K562 (cell line): ENCODE measurements at regions not wholly inside any gene's neighbourhood (a gene's known extent, or its start where the extent isn't known, plus 50 kb on each side); places are given as distances from the start of the nearest gene placed in this dataset.
A peak's percentile ranks its signal among the peaks of the same experiment; 100 is the strongest.

Experiments used
- ATAC-seq: fragments of 200-7000 bp; cut with Tn5 transposase; 3 replicates; pipeline ENCODE4 v1.9.1; 2020; ENCODE audit warnings: moderate library complexity
- BruUV-seq: library from RNA; stranded (reverse); fragments of 400-500 nt; replicated peaks from 2 replicates; lab custom pipeline; 2021; lab: Mats Ljungman, UMichigan
- CTCF ChIA-PET: fragments of 300-600 bp; formaldehyde crosslinking; extraction: SDS; loops from one replicate; lab custom pipeline; 2021; ENCODE audit warnings: low intra/inter-chr PET ratio; lab: Yijun Ruan, JAX
- POLR2A ChIA-PET: fragments of 300-600, 350-650 bp; sonication (Branson Sonifier 250); formaldehyde crosslinking; extraction: SDS; loops from one replicate; lab custom pipeline; 2021; ENCODE audit warnings: antibody characterized with exemption, inconsistent platforms; lab: Yijun Ruan, JAX
- DNase-seq, 4 experiments: peaks; one replicate each; pipeline versions ENCODE4 v3.0.0 to v3.0.0-alpha.2; 2011 to 2018; ENCODE audit warnings: low spot score in 3 of 4, mixed read lengths in 3 of 4; ENCODE audit errors: extremely low read depth in 1 of 4
- FAIRE-seq: peaks from 2 replicates; lab custom pipeline; 2011; peaks lifted over from hg19 to GRCh38; lab: Jason Lieb, UNC
- H2AFZ ChIP-seq: 2 replicates; pipeline ENCODE4 v1.6.0; 2011; ENCODE audit warnings: low read depth, low read length, control low read depth, inconsistent platforms
- H3K27ac ChIP-seq: fragments of 200-600 bp; 3 replicates; pipeline ENCODE4 v1.8.0; 2011; ENCODE audit warnings: low read depth, mild to moderate bottlenecking, control low read depth, inconsistent platforms, low read length, moderate library complexity, mixed read lengths; ENCODE audit errors: extremely low read depth
- H3K27me3 ChIP-seq, 2 experiments: fragments of 300-600 bp in 1 of 2; 2 replicates in 1 of 2; 3 replicates in 1 of 2; pipeline versions ENCODE4 v1.6.0 to v1.8.0; 2011; ENCODE audit warnings: inconsistent platforms in 2 of 2, low read length in 2 of 2, mild to moderate bottlenecking in 1 of 2, mixed read lengths in 1 of 2, moderate library complexity in 1 of 2; ENCODE audit not compliant: control insufficient read depth in 2 of 2, insufficient read depth in 2 of 2
- H3K36me3 ChIP-seq: fragments of 300-600 bp; 3 replicates; pipeline ENCODE4 v1.8.0; 2011; ENCODE audit warnings: mild to moderate bottlenecking, low read length, inconsistent platforms; ENCODE audit not compliant: control insufficient read depth, insufficient read depth
- H3K4me1 ChIP-seq, 2 experiments: fragments of 200-600 bp in 1 of 2; replicated peaks in 1 of 2; 2 replicates in 1 of 2; 3 replicates in 1 of 2; pipeline versions ENCODE4 v1.5.1 to v1.8.0; 2011; ENCODE audit warnings: inconsistent platforms in 2 of 2, low read length in 2 of 2, mild to moderate bottlenecking in 1 of 2, mixed read lengths in 1 of 2, moderate library complexity in 1 of 2; ENCODE audit not compliant: control insufficient read depth in 2 of 2, insufficient read depth in 2 of 2
- H3K4me2 ChIP-seq: 2 replicates; pipeline ENCODE4 v1.6.1; 2011; ENCODE audit warnings: low read length, control low read depth, inconsistent platforms, mixed read lengths; ENCODE audit not compliant: insufficient read depth
- H3K4me3 ChIP-seq: fragments of 200-600 bp; sonication (generic), shearing (Covaris generic); 2 replicates; pipeline ENCODE4 v1.5.1; 2016; ENCODE audit warnings: control low read depth, inconsistent platforms
- H3K79me2 ChIP-seq: fragments of 200-600 bp; 3 replicates; pipeline ENCODE4 v1.8.0; 2011; ENCODE audit warnings: low read length, inconsistent platforms; ENCODE audit not compliant: control insufficient read depth, insufficient read depth
- H3K9ac ChIP-seq, 2 experiments: 2 replicates each; pipeline versions ENCODE4 v1.6.0 to v1.6.1; 2011; ENCODE audit warnings: low read depth in 2 of 2, low read length in 2 of 2, control low read depth in 1 of 2, inconsistent platforms in 1 of 2, mild to moderate bottlenecking in 1 of 2, mixed read lengths in 1 of 2; ENCODE audit not compliant: insufficient read depth in 1 of 2
- H3K9me1 ChIP-seq: one replicate; pipeline ENCODE4 v1.6.0; 2011; ENCODE audit warnings: inconsistent platforms, mild to moderate bottlenecking, low read length, moderate library complexity; ENCODE audit not compliant: control insufficient read depth, insufficient read depth
- H3K9me3 ChIP-seq: replicated peaks from 2 replicates; pipeline ENCODE4 v1.5.1; 2011; ENCODE audit warnings: low read depth, low read length, inconsistent platforms; ENCODE audit not compliant: control insufficient read depth, insufficient read depth
- H4K20me1 ChIP-seq: replicated peaks from 2 replicates; pipeline ENCODE4 v1.6.1; 2011; ENCODE audit warnings: low read length, inconsistent platforms, mixed read lengths; ENCODE audit not compliant: control insufficient read depth, insufficient read depth
- ATF1 ChIP-seq, 2 experiments: fragments of 450-650 bp in 1 of 2; IDR thresholded peaks; 2 replicates each; pipeline ENCODE4 v1.6.1; 2016; ENCODE audit warnings: missing compliant biosample characterization in 1 of 2, missing genetic modification characterization in 1 of 2
- CAMTA2 ChIP-seq: fragments of 250-450 bp; sonication (Bioruptor Pico); conservative IDR thresholded peaks from 2 replicates; pipeline ENCODE4 v1.5.1; 2022
- CEBPB ChIP-seq: fragments of 450-650 bp; IDR thresholded peaks from 2 replicates; pipeline ENCODE4 v1.6.1; 2016; ENCODE audit warnings: missing genetic modification characterization, missing compliant biosample characterization
- CEBPG ChIP-seq, 3 experiments: fragments of 200-800 bp in 1 of 3; sonication (Bioruptor generic) in 1 of 3; sonication (generic) in 1 of 3; formaldehyde crosslinking in 1 of 3; IDR thresholded peaks in 2 of 3; conservative IDR thresholded peaks in 1 of 3; 2 replicates each; pipeline versions ENCODE4 v1.6.1 to v1.8.0; 2016 to 2022; ENCODE audit warnings: missing compliant biosample characterization in 2 of 3, missing genetic modification characterization in 2 of 3, mild to moderate bottlenecking in 1 of 3, missing genetic modification reagents in 1 of 3
- DMBX1 ChIP-seq: fragments of 250-450 bp; sonication (Bioruptor Pico); IDR thresholded peaks from 2 replicates; pipeline ENCODE4 v1.8.0; 2022; ENCODE audit warnings: inconsistent platforms, mild to moderate bottlenecking, moderate library complexity, borderline replicate concordance
- E2F3 ChIP-seq: fragments of 250-450 bp; sonication (Bioruptor Pico); IDR thresholded peaks from 2 replicates; pipeline ENCODE4 v1.4.0; 2020; ENCODE audit warnings: mild to moderate bottlenecking
- ESRRA ChIP-seq: fragments of 450-650 bp; IDR thresholded peaks from 2 replicates; pipeline ENCODE4 v1.6.1; 2014; ENCODE audit warnings: low read depth, mild to moderate bottlenecking, moderate library complexity, borderline replicate concordance
- FIP1L1 ChIP-seq: fragments of 200-400 bp; formaldehyde crosslinking; IDR thresholded peaks from 2 replicates; pipeline ENCODE4 v1.6.1; 2018; ENCODE audit warnings: mild to moderate bottlenecking, low read depth, low read length; ENCODE audit not compliant: poor library complexity, severe bottlenecking
- HDAC6 ChIP-seq: IDR thresholded peaks from 2 replicates; pipeline ENCODE4 v1.6.1; 2012; ENCODE audit warnings: low read depth, mild to moderate bottlenecking, control low read depth, inconsistent platforms, low read length, moderate library complexity
- HOXB6 ChIP-seq: fragments of 250-450 bp; sonication (Bioruptor Pico); IDR thresholded peaks from 2 replicates; pipeline ENCODE4 v1.5.1; 2022; ENCODE audit warnings: mild to moderate bottlenecking, borderline replicate concordance
- KDM2B ChIP-seq: fragments of 250-450 bp; sonication (Bioruptor Pico); IDR thresholded peaks from 2 replicates; pipeline ENCODE4 v1.8.0; 2021; ENCODE audit warnings: mild to moderate bottlenecking, moderate library complexity
- KLF13 ChIP-seq: fragments of 450-650 bp; IDR thresholded peaks from 2 replicates; pipeline ENCODE4 v1.6.1; 2016; ENCODE audit warnings: missing genetic modification characterization, low read depth, mild to moderate bottlenecking, missing compliant biosample characterization, moderate library complexity, borderline replicate concordance
- MBD2 ChIP-seq: sonication (generic); IDR thresholded peaks from 2 replicates; pipeline ENCODE4 v1.6.1; 2016; ENCODE audit warnings: low read depth, borderline replicate concordance
- MTA3 ChIP-seq: fragments of 450-650 bp; formaldehyde crosslinking; IDR thresholded peaks from 2 replicates; pipeline ENCODE4 v1.6.1; 2017; ENCODE audit warnings: mild to moderate bottlenecking, borderline replicate concordance
- PML ChIP-seq: IDR thresholded peaks from 2 replicates; pipeline ENCODE4 v1.6.1; 2012; ENCODE audit warnings: low read length, inconsistent platforms
- ZNF274 ChIP-seq: IDR thresholded peaks from 2 replicates; pipeline ENCODE4 v1.6.1; 2011; ENCODE audit warnings: low read depth, mild to moderate bottlenecking, low read length, moderate library complexity, borderline replicate concordance
- ZNF609 ChIP-seq: sonication (generic); formaldehyde crosslinking; IDR thresholded peaks from 2 replicates; pipeline ENCODE4 v1.8.1; 2023; ENCODE audit warnings: missing genetic modification reagents, mild to moderate bottlenecking, borderline replicate concordance
- WGBS: fragments of 100-300 bp; shearing (Covaris generic); methylation state at CpG from one replicate; pipeline ENCODE4 v1.1.6; 2016; ENCODE audit warnings: low coverage, mixed read lengths; ENCODE audit not compliant: insufficient coverage; ENCODE audit errors: missing lambda C conversion rate; 5-methylcytosine and 5-hydroxymethylcytosine counted together
- in situ Hi-C: fragments of 300-500 bp; cut with MboI; formaldehyde crosslinking; loops from 4 replicates; pipeline ENCODE4 v1.15.0; 2018; ENCODE audit warnings: inconsistent platforms, mixed read lengths
- intact Hi-C: fragments of 100-400 bp; cut with micrococcal nuclease; formaldehyde crosslinking; loops from 2 replicates; pipeline ENCODE4 v1.14.2; 2022

GRCh38 chr5:62130107-62130506 lies 175.9 kb upstream of the KIF2A start:
- no TSS peak for BruUV-seq
- no peaks in the 10 kb centered on the region for H4K20me1 ChIP-seq
- CTCF ChIA-PET, result no interaction called here

GRCh38 chr5:62132276-62132675 lies 173.7 kb upstream of the KIF2A start:
- in situ Hi-C loops (no loop called here), intact Hi-C loops (no loop called here)
- Histone ChIP-seq H3K4me3 (no peak overlapping the region), H2AFZ (no peak overlapping the region), H3K9ac (no peak overlapping the region), H3K27ac (no peak overlapping the region), H3K4me2 (no peak overlapping the region), H3K36me3 (no peaks in the 10 kb centered on the region), H3K4me1 (no peaks in the 10 kb centered on the region), H3K9me3 (no peaks in the 10 kb centered on the region), H3K79me2 (no peaks in the 10 kb centered on the region), H3K27me3 (0 out of 5 replicates have a peak, but pooled peaks cover 0 to 4% of the 10 kb centered on the region in 2 experiments), H4K20me1 (no peaks in the 10 kb centered on the region), H3K9me1 (no peaks in the 10 kb centered on the region)
- TF ChIP-seq CAMTA2 (CRISPR knock-in tag) (no peak), KDM2B (CRISPR knock-in tag) (no peak), KLF13 (tag) (no peak), E2F3 (CRISPR knock-in tag) (no peak), FIP1L1 (no peak), ZNF274 (no peak), DMBX1 (no peak), ZNF609 (CRISPR knock-in tag) (no peak), MTA3 (no peak)
- FAIRE-seq, result no peak
- DNase-seq, result no peak
- no TSS peak for BruUV-seq
- 0% methylated on average over 1 of the region's 1 CpG for WGBS
- ATAC-seq, result no peak
- CTCF ChIA-PET, result no interaction called here
- POLR2A ChIA-PET, result no interaction called here

More at GRCh38 chr5:62130107-62130506, 175.9 kb upstream of the KIF2A start:
- intact Hi-C loops, result no loop called here
- Histone ChIP-seq H3K9me3 (no peaks in the 10 kb centered on the region), H3K27ac (no peak overlapping the region), H3K36me3 (no peaks in the 10 kb centered on the region), H2AFZ (no peak overlapping the region), H3K9me1 (no peaks in the 10 kb centered on the region), H3K79me2 (no peaks in the 10 kb centered on the region), H3K9ac (no peak overlapping the region), H3K4me3 (no peak overlapping the region), H3K27me3 (no peaks in the 10 kb centered on the region), H3K4me2 (no peak overlapping the region), H3K4me1 (no peaks in the 10 kb centered on the region)
- in situ Hi-C loops, result no loop called here
- 0% methylated on average over 3 of the region's 3 CpGs for WGBS
- ATAC-seq (no peak), DNase-seq (no peak), FAIRE-seq (no peak)
- no peak for TF ChIP-seq PML
- TF ChIP-seq HOXB6 (CRISPR knock-in tag), result no peak
- no peak for TF ChIP-seq MBD2
- peak; percentile 50 for TF ChIP-seq CEBPB (tag)
- no peak for TF ChIP-seq HDAC6
- no peak for TF ChIP-seq ESRRA
- no peak for TF ChIP-seq ATF1 (CRISPR knock-in tag; IDR thresholded peaks at IDR 0.05)
- no peak for TF ChIP-seq ATF1 (tag; IDR thresholded peaks at IDR 0.05)
- TF ChIP-seq CEBPG (CRISPR knock-in tag; IDR thresholded peaks at IDR 0.05), result no peak
- peak in 1 of 2 experiments; percentile 35; a peak in 1 of 4 replicates for TF ChIP-seq CEBPG (tag; conservative IDR thresholded peaks at IDR 0.05 in 1 of 2, IDR thresholded peaks at IDR 0.05 in 1 of 2)
- POLR2A ChIA-PET, result interaction anchor here (0.8 kb wide), 1 partner anchor 198 kb away, joined by 3 read pairs; no protein-coding TSS in a partner anchor
